Right lobe of liver (tissue), 4 donors: ENCODE measurements at regions not wholly inside any gene's neighbourhood (a gene's known extent, or its start where the extent isn't known, plus 50 kb on each side); places are given as distances from the start of the nearest gene placed in this dataset.

Experiments used
- CTCF ChIP-seq, 4 donors: fragments of 200-600 bp in 3 of 4; fragments of 450-650 bp in 1 of 4; IDR thresholded peaks; one replicate each; pipeline versions ENCODE4 v1.5.1 to v1.8.0; 2016 to 2022; ENCODE audit warnings: antibody characterized with exemption in 4 of 4, mild to moderate bottlenecking in 2 of 4
- POLR2A ChIP-seq: fragments of 450-650 bp; IDR thresholded peaks from one replicate; pipeline ENCODE4 v1.6.1; 2017; ENCODE audit warnings: antibody characterized with exemption, mild to moderate bottlenecking
- donor health status: DM: no; HTN: no; CAD: no.
- donor health status: DM: no; HTN: no; CAD: no.
- donor health status: DM: no; HTN: yes; CAD: no.

- TF ChIP-seq CTCF (IDR thresholded peaks at IDR 0.05) (no peak), POLR2A (no peak)
Measured at GRCh38 chr10:131792809-131793208, 108.0 kb upstream of the PPP2R2D start.
